GM12878 (cell line): ENCODE measurements at regions not wholly inside any gene's neighbourhood (a gene's known extent, or its start where the extent isn't known, plus 50 kb on each side); places are given as distances from the start of the nearest gene placed in this dataset.

Experiments used
- ATAC-seq: fragments of 200-7000 bp; cut with Tn5 transposase; 3 replicates; pipeline ENCODE4 v1.9.1; 2020; ENCODE audit warnings: mild to moderate bottlenecking, moderate library complexity
- BruUV-seq: library from RNA; stranded (reverse); fragments of 400-500 nt; replicated peaks from 2 replicates; lab custom pipeline; 2021; lab: Mats Ljungman, UMichigan
- CTCF ChIA-PET: fragments of 300-600 bp; sonication (Branson Sonifier 250); formaldehyde crosslinking; extraction: SDS; loops from one replicate; lab custom pipeline; 2021; ENCODE audit warnings: inconsistent platforms; lab: Yijun Ruan, JAX
- POLR2A ChIA-PET: fragments of 350-600 bp; formaldehyde crosslinking; extraction: SDS; loops from one replicate; lab custom pipeline; 2021; ENCODE audit warnings: inconsistent platforms; lab: Charles Lee
- RAD21 ChIA-PET: fragments of 300-600 bp; sonication (Branson Sonifier 250); formaldehyde crosslinking; loops from one replicate; lab custom pipeline; 2023; ENCODE audit warnings: antibody characterized with exemption; ENCODE audit not compliant: unreplicated experiment; lab: Charles Lee
- SMC1A ChIA-PET: fragments of 300-600 bp; sonication (Branson Sonifier 250); formaldehyde crosslinking; loops from one replicate; lab custom pipeline; 2023; ENCODE audit not compliant: unreplicated experiment, uncharacterized antibody; lab: Charles Lee
- DNase-seq: peaks from one replicate; pipeline ENCODE4 v3.0.0-alpha.2; 2011; ENCODE audit warnings: low read depth, low spot score
- FAIRE-seq: peaks from 3 replicates; lab custom pipeline; 2011; peaks lifted over from hg19 to GRCh38; lab: Jason Lieb, UNC
- H2AFZ ChIP-seq: 2 replicates; pipeline ENCODE4 v1.6.0; 2011; ENCODE audit warnings: low read depth, low read length, control low read depth; ENCODE audit not compliant: control insufficient read depth
- H3K27ac ChIP-seq: 2 replicates; pipeline ENCODE4 v1.5.1; 2011; ENCODE audit warnings: control low read depth; ENCODE audit not compliant: control insufficient read depth, insufficient read depth
- H3K27me3 ChIP-seq, 2 experiments: replicated peaks in 1 of 2; 2 replicates each; pipeline versions ENCODE4 v1.6.0 to v1.6.1; 2011; ENCODE audit warnings: low read length in 1 of 2; ENCODE audit not compliant: control insufficient read depth in 2 of 2, insufficient read depth in 2 of 2
- H3K36me3 ChIP-seq, 2 experiments: 2 replicates each; pipeline ENCODE4 v1.5.1; 2011; ENCODE audit warnings: low read length in 1 of 2; ENCODE audit not compliant: control insufficient read depth in 2 of 2, insufficient read depth in 2 of 2
- H3K4me1 ChIP-seq: 2 replicates; pipeline ENCODE4 v1.6.1; 2011; ENCODE audit warnings: mild to moderate bottlenecking, low read length, moderate library complexity, mixed read lengths; ENCODE audit not compliant: control insufficient read depth, insufficient read depth
- H3K4me2 ChIP-seq: 2 replicates; pipeline ENCODE4 v1.6.0; 2011; ENCODE audit warnings: control low read depth; ENCODE audit not compliant: control insufficient read depth, insufficient read depth
- H3K4me3 ChIP-seq: fragments of 200-600 bp; sonication (generic); 2 replicates; pipeline ENCODE4 v1.5.1; 2016
- H3K79me2 ChIP-seq: 2 replicates; pipeline ENCODE4 v1.6.0; 2011; ENCODE audit warnings: low read length; ENCODE audit not compliant: control insufficient read depth, insufficient read depth
- H3K9ac ChIP-seq: 2 replicates; pipeline ENCODE4 v1.8.0; 2011; ENCODE audit warnings: low read length, control low read depth, mixed read lengths; ENCODE audit not compliant: control insufficient read depth, insufficient read depth
- H3K9me3 ChIP-seq: replicated peaks from 3 replicates; pipeline ENCODE4 v1.5.1; 2011; ENCODE audit warnings: mild to moderate bottlenecking, low read length; ENCODE audit not compliant: control insufficient read depth, insufficient read depth
- H4K20me1 ChIP-seq: 2 replicates; pipeline ENCODE4 v1.6.0; 2011; ENCODE audit not compliant: control insufficient read depth, insufficient read depth
- CEBPZ ChIP-seq: fragments of 150-350 bp; IDR thresholded peaks from 2 replicates; pipeline ENCODE4 v1.6.1; 2016; ENCODE audit warnings: low read depth, low read length
- GATAD2B ChIP-seq: fragments of 450-650 bp; conservative IDR thresholded peaks from 2 replicates; pipeline ENCODE4 v1.6.1; 2017; ENCODE audit warnings: low read depth, mild to moderate bottlenecking, moderate library complexity
- RAD51 ChIP-seq: fragments of 450-650 bp; IDR thresholded peaks from 2 replicates; pipeline ENCODE4 v1.6.1; 2016; ENCODE audit warnings: moderate library complexity, mild to moderate bottlenecking, inconsistent platforms
- RELA ChIP-seq: fragments of 450-650 bp; IDR thresholded peaks from 2 replicates; pipeline ENCODE4 v1.8.0; 2014; ENCODE audit warnings: borderline replicate concordance; ENCODE audit not compliant: partially characterized antibody
- RFX5 ChIP-seq: IDR thresholded peaks from 2 replicates; pipeline ENCODE4 v1.6.1; 2011; ENCODE audit warnings: low read depth, low read length, improper control_type of control experiment
- SUZ12 ChIP-seq: fragments of 200-600 bp; sonication (generic); IDR thresholded peaks from one replicate; pipeline ENCODE4 v1.6.1; 2018; ENCODE audit warnings: antibody characterized with exemption, mild to moderate bottlenecking; ENCODE audit not compliant: unreplicated experiment
- WGBS: methylation state at CpG from one replicate; pipeline ENCODE4 v1.1.6; 2016; ENCODE audit warnings: low lambda C conversion rate; ENCODE audit not compliant: insufficient replicate concordance, insufficient coverage; ENCODE audit errors: missing lambda C conversion rate; 5-methylcytosine and 5-hydroxymethylcytosine counted together
- in situ Hi-C: fragments of 300-500 bp; cut with MboI; formaldehyde crosslinking; loops from 9 replicates; pipeline ENCODE4 v1.14.3; 2018; ENCODE audit warnings: mixed read lengths
- intact Hi-C: fragments of 100-400 bp; cut with micrococcal nuclease; formaldehyde crosslinking; loops from one replicate; pipeline ENCODE4 v1.14.2; 2022; ENCODE audit not compliant: unreplicated experiment

DNA sequence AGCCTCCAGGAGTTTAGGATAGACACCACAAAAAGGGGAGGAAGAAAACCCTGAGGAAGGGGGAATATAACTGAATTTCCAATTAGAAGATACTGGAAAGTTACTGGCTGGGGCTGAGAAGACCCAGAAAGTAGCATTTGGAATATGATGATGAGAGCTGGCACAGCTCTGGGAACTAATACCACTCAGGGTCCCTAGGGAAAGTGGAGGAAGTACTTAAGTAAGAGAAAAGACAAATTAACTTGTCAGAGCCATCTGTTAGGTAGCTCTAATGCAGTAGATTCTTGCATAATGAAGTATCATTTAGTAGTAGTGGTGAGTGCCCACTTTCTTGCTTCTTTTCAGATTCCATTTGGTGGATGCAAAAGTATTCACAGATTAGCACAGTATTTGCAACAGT lies 90.8 kb upstream of the TSPAN5 start:
- TF ChIP-seq RAD51 = no peak
- no peak overlapping the region for H2AFZ ChIP-seq
- no peak overlapping the region for H3K27ac ChIP-seq
- no TSS peak for BruUV-seq
- SMC1A ChIA-PET = interaction anchor here (1.2 to 1.5 kb wide), 2 partner anchors 9 to 76 kb away, joined by 3 to 4 read pairs; no protein-coding TSS in a partner anchor
- H3K36me3 ChIP-seq = no peaks in the 10 kb centered on the region
- FAIRE-seq = no peak
- no peak for ATAC-seq
- no peak for DNase-seq
- no peaks in the 10 kb centered on the region for H3K9me3 ChIP-seq
- no peaks in the 10 kb centered on the region for H4K20me1 ChIP-seq
- RAD21 ChIA-PET = no interaction called here
- no peaks in the 10 kb centered on the region for H3K27me3 ChIP-seq
- intact Hi-C loops = no loop called here
- in situ Hi-C loops = no loop called here
- no peak overlapping the region for H3K9ac ChIP-seq
- POLR2A ChIA-PET = no interaction called here
- CTCF ChIA-PET = no interaction called here
- H3K4me2 ChIP-seq = no peak overlapping the region
- no peaks in the 10 kb centered on the region for H3K4me1 ChIP-seq
- no peak overlapping the region for H3K4me3 ChIP-seq
- H3K79me2 ChIP-seq = no peaks in the 10 kb centered on the region

GRCh38 chr4:98748609-98749008 lies 90.2 kb upstream of the TSPAN5 start:
- intact Hi-C loops = no loop called here
- FAIRE-seq (no peak), DNase-seq (no peak), ATAC-seq (no peak)
- CTCF ChIA-PET = interaction anchor here (1.2 kb wide), 1 partner anchor 9 kb away, joined by 3 read pairs; no protein-coding TSS in a partner anchor
- H3K79me2 ChIP-seq = no peaks in the 10 kb centered on the region
- TF ChIP-seq SUZ12 (no peak), CEBPZ (no peak), GATAD2B (no peak), RFX5 (no peak), RELA (no peak)
- BruUV-seq = no TSS peak
- SMC1A ChIA-PET = interaction anchor here (1.2 to 1.5 kb wide), 2 partner anchors 8 to 77 kb away, joined by 3 to 4 read pairs; no protein-coding TSS in a partner anchor
- RAD21 ChIA-PET = no interaction called here
- H2AFZ ChIP-seq = no peak overlapping the region
- no peak overlapping the region for H3K9ac ChIP-seq
- POLR2A ChIA-PET = no interaction called here
- 44% methylated on average over 2 of the region's 2 CpGs for WGBS
- H3K4me3 ChIP-seq = no peak overlapping the region
- in situ Hi-C loops = no loop called here
- H3K27ac ChIP-seq = no peak overlapping the region
- no peaks in the 10 kb centered on the region for H3K9me3 ChIP-seq
- H4K20me1 ChIP-seq = no peaks in the 10 kb centered on the region
- no peaks in the 10 kb centered on the region for H3K4me1 ChIP-seq
- H3K36me3 ChIP-seq = no peaks in the 10 kb centered on the region
- no peaks in the 10 kb centered on the region for H3K27me3 ChIP-seq
- H3K4me2 ChIP-seq = no peak overlapping the region
